ENCODE measurements at regions not wholly inside any gene's neighbourhood (a gene's known extent, or its start where the extent isn't known, plus 50 kb on each side); places are given as distances from the start of the nearest gene placed in this dataset.

DNA sequence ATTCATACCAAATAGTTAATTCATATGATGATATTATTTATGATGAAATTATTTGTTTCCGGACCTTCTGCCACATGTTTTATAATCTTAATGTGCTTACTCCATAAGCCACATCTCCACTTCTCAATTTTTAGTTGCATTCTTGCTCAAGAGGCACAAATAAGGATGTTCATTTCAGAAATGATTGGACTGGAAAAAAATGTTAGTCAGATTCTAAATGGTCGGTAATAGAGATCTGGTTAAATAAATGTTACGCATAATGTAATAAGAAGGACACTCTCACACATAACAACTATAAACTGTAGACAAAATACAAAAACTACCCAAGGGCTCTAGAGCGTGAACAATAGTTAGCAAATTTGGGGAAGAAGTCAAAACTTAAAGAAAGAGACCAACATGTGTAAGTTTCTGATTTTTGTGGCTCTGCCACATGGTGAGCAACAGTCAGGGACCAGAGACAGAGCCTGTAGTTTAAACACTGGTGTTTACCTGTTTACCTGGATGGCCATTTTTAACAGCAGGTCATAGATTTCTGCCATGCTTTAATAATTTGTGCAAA lies 554.3 kb upstream of the CLINT1 start:
- TF ChIP-seq, protein P1, sequence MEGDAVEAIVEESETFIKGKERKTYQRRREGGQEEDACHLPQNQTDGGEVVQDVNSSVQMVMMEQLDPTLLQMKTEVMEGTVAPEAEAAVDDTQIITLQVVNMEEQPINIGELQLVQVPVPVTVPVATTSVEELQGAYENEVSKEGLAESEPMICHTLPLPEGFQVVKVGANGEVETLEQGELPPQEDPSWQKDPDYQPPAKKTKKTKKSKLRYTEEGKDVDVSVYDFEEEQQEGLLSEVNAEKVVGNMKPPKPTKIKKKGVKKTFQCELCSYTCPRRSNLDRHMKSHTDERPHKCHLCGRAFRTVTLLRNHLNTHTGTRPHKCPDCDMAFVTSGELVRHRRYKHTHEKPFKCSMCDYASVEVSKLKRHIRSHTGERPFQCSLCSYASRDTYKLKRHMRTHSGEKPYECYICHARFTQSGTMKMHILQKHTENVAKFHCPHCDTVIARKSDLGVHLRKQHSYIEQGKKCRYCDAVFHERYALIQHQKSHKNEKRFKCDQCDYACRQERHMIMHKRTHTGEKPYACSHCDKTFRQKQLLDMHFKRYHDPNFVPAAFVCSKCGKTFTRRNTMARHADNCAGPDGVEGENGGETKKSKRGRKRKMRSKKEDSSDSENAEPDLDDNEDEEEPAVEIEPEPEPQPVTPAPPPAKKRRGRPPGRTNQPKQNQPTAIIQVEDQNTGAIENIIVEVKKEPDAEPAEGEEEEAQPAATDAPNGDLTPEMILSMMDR (IDR thresholded peaks at IDR 0.05; ENCODE audit: low read length): no peak
- no peak for TF ChIP-seq EZH2 (optimal IDR thresholded peaks at IDR 0.05; ENCODE audit: low read depth, low read length)

All from MM.1S (cell line).